Duodenal mucosa (tissue), 2 donors: ENCODE measurements at regions not wholly inside any gene's neighbourhood (a gene's known extent, or its start where the extent isn't known, plus 50 kb on each side); places are given as distances from the start of the nearest gene placed in this dataset.
A peak's percentile ranks its signal among the peaks of the same experiment; 100 is the strongest.

Source experiments
- H3K27ac ChIP-seq: one replicate; pipeline ENCODE4 v1.7.0; 2013; ENCODE audit warnings: low read depth, low read length
- H3K27me3 ChIP-seq, 2 donors: one replicate each; pipeline ENCODE4 v1.7.0; 2013; ENCODE audit warnings: low read length in 2 of 2, control low read depth in 1 of 2; ENCODE audit not compliant: insufficient read depth in 2 of 2, control insufficient read depth in 1 of 2
- H3K36me3 ChIP-seq, 2 donors: one replicate each; pipeline ENCODE4 v1.7.0; 2013; ENCODE audit warnings: low read length in 2 of 2, control low read depth in 1 of 2; ENCODE audit not compliant: insufficient read depth in 2 of 2, control insufficient read depth in 1 of 2
- H3K4me1 ChIP-seq, 2 donors: one replicate each; pipeline ENCODE4 v1.7.0; 2013; ENCODE audit warnings: low read length in 2 of 2, control low read depth in 1 of 2; ENCODE audit not compliant: insufficient read depth in 2 of 2, control insufficient read depth in 1 of 2
- H3K4me3 ChIP-seq, 2 donors: one replicate each; pipeline ENCODE4 v1.7.0; 2013; ENCODE audit warnings: low read length in 2 of 2, low read depth in 1 of 2
- H3K9ac ChIP-seq, 2 donors: one replicate each; pipeline ENCODE4 v1.7.0; 2013; ENCODE audit warnings: low read length in 2 of 2, low read depth in 1 of 2
- H3K9me3 ChIP-seq, 2 donors: one replicate each; pipeline ENCODE4 v1.7.0; 2013; ENCODE audit warnings: low read length in 2 of 2, control low read depth in 1 of 2; ENCODE audit not compliant: control insufficient read depth in 1 of 2

GRCh38 chr7:156238366-156239133, 402.0 kb upstream of the RNF32 start:
- no peak overlapping the region for H3K9ac ChIP-seq
- H3K4me3 ChIP-seq, result no peak overlapping the region
- H3K27ac ChIP-seq, result no peak overlapping the region
- H3K9me3 ChIP-seq, result no peaks in the 10 kb centered on the region
- no peaks in the 10 kb centered on the region for H3K27me3 ChIP-seq
- no peaks in the 10 kb centered on the region for H3K36me3 ChIP-seq
- no peaks in the 10 kb centered on the region for H3K4me1 ChIP-seq

DNA sequence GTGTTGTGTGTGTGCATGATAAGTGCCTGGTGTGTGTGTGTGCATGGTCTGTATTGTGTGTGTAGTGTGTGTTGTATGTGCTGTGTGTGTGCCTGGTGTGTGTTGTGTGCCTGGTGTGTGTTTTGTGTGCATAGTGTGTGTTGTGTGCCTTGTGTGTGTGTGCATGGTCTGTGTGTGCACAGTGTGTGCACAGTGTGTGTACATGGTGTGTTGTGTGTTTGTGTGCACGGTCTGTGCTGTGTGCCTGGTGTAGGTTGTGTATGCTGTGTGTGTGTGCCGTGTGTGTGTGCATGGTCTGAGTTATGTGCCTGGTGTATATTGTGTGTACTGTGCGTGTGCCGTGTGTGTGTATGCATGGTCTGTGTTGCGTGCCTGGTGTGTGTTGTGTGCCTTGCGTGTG, 403.0 kb upstream of the RNF32 start:
- Histone ChIP-seq H3K9ac (peak overlapping the region in 1 of 2 donors; percentile 20), H3K27ac (no peak overlapping the region), H3K4me3 (no peak overlapping the region), H3K4me1 (no peaks in the 10 kb centered on the region), H3K9me3 (no peaks in the 10 kb centered on the region), H3K36me3 (no peaks in the 10 kb centered on the region), H3K27me3 (no peaks in the 10 kb centered on the region)

GRCh38 chr7:156236936-156237599, 403.5 kb upstream of the RNF32 start:
- Histone ChIP-seq H3K9ac (peak overlapping the region in 1 of 2 donors; percentile 20), H3K27ac (no peak overlapping the region), H3K4me1 (no peaks in the 10 kb centered on the region), H3K36me3 (no peaks in the 10 kb centered on the region), H3K27me3 (no peaks in the 10 kb centered on the region), H3K4me3 (no peak overlapping the region), H3K9me3 (no peaks in the 10 kb centered on the region)

DNA sequence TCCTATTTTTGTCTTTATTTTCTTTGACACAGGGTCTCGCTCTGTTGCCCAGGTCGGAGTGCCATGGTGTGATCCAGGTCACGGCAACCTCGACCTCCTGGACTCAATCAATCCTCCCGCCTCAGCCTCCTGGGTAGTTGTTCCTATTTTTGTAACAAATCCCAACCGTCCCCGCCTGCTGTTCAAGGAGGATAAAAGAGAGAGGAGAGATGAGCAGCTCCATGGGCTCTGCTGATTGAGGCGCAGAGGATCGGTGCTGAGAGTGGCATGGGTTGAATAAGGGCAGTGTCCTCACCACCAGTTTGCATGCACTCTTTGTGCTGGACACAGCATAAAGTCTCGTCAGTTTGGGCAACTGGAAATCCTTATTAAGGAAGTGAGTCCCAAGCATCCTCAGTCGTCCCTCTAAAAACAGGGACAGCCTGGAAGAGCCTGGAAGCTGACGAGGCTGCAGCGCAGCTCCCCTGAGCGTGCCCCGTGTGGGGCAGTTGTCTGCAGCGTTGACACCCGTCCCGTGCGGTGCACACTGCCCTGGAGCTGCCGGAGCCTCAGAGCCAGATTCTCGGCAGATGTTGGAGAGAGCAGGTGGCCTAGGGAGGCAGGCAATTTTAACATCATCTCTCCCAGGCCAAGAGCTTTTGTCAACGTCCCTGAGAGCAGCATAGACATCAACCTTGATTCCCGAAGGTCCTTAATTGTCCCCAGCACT, 404.2 kb upstream of the RNF32 start:
- H3K4me1 ChIP-seq, result no peaks in the 10 kb centered on the region
- no peak overlapping the region for H3K27ac ChIP-seq
- H3K36me3 ChIP-seq, result no peaks in the 10 kb centered on the region
- no peak overlapping the region for H3K9ac ChIP-seq
- no peaks in the 10 kb centered on the region for H3K9me3 ChIP-seq
- H3K27me3 ChIP-seq, result no peaks in the 10 kb centered on the region
- H3K4me3 ChIP-seq, result no peak overlapping the region

- Histone ChIP-seq H3K36me3 (no peaks in the 10 kb centered on the region), H3K4me1 (no peaks in the 10 kb centered on the region), H3K9ac (no peak overlapping the region), H3K4me3 (no peak overlapping the region), H3K27ac (no peak overlapping the region), H3K27me3 (no peaks in the 10 kb centered on the region), H3K9me3 (no peaks in the 10 kb centered on the region)
Measured at GRCh38 chr7:156234666-156235494, 405.7 kb upstream of the RNF32 start.

DNA sequence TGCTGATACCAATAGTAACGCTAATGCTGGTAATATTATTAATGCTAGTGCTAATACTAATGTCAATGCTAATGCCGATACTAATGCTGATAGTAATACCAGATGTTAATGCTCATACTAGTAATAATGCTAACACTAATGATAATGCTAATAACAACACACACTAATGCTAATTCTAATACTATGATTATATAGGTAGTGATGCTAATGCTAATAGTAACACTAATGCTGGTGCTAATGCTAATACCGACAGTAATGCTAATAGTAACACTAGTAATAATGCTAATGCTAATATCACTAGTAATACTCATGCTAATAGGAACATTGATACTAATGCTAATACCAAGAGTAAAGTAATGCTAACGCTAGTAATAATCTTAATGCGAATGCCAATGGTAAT, 406.4 kb upstream of the RNF32 start:
- Histone ChIP-seq H3K27me3 (no peaks in the 10 kb centered on the region), H3K4me3 (no peak overlapping the region), H3K27ac (no peak overlapping the region), H3K4me1 (no peaks in the 10 kb centered on the region), H3K36me3 (no peaks in the 10 kb centered on the region), H3K9me3 (no peaks in the 10 kb centered on the region), H3K9ac (no peak overlapping the region)

- H3K9ac ChIP-seq, result no peak overlapping the region
- H3K4me3 ChIP-seq, result no peak overlapping the region
- no peak overlapping the region for H3K27ac ChIP-seq
- no peaks in the 10 kb centered on the region for H3K27me3 ChIP-seq
- H3K4me1 ChIP-seq, result no peaks in the 10 kb centered on the region
- no peaks in the 10 kb centered on the region for H3K9me3 ChIP-seq
- no peaks in the 10 kb centered on the region for H3K36me3 ChIP-seq
Measured at GRCh38 chr7:156232931-156233705, 407.5 kb upstream of the RNF32 start.

GRCh38 chr7:156230576-156230975, 410.0 kb upstream of the RNF32 start:
- H3K9me3 ChIP-seq, result no peaks in the 10 kb centered on the region
- no peak overlapping the region for H3K9ac ChIP-seq
- no peaks in the 10 kb centered on the region for H3K4me1 ChIP-seq
- H3K4me3 ChIP-seq, result no peak overlapping the region
- H3K27ac ChIP-seq, result no peak overlapping the region
- H3K27me3 ChIP-seq, result no peaks in the 10 kb centered on the region
- H3K36me3 ChIP-seq, result no peaks in the 10 kb centered on the region

- no peaks in the 10 kb centered on the region for H3K36me3 ChIP-seq
- H3K9ac ChIP-seq, result no peak overlapping the region
- peaks cover 3 to 5% of the 10 kb centered on the region in 2 donors for H3K9me3 ChIP-seq
- H3K4me3 ChIP-seq, result no peak overlapping the region
- H3K4me1 ChIP-seq, result no peaks in the 10 kb centered on the region
- peaks cover 0 to 7% of the 10 kb centered on the region in 2 donors for H3K27me3 ChIP-seq
- H3K27ac ChIP-seq, result no peak overlapping the region
Measured at GRCh38 chr7:156224833-156225225, 412.6 kb upstream of the SHH start.
